Prostate gland (tissue), 2 donors: ENCODE measurements at regions not wholly inside any gene's neighbourhood (a gene's known extent, or its start where the extent isn't known, plus 50 kb on each side); places are given as distances from the start of the nearest gene placed in this dataset.

Experiments used
- CTCF ChIP-seq, 4 experiments: fragments of 200-600 bp in 2 of 4; fragments of 450-650 bp in 2 of 4; sonication (generic) in 2 of 4; IDR thresholded peaks; 1 replicate in 3 of 4; 2 replicates in 1 of 4; pipeline ENCODE4 v1.5.1; 2016 to 2019; ENCODE audit warnings: antibody characterized with exemption in 4 of 4, mild to moderate bottlenecking in 2 of 4, moderate library complexity in 2 of 4
- POLR2A ChIP-seq: fragments of 450-650 bp; IDR thresholded peaks from one replicate; pipeline ENCODE4 v1.6.1; 2016; ENCODE audit warnings: antibody characterized with exemption, mild to moderate bottlenecking
- POLR2AphosphoS5 ChIP-seq: sonication (generic); formaldehyde crosslinking; IDR thresholded peaks from one replicate; pipeline ENCODE4 v1.6.1; 2017; ENCODE audit warnings: antibody characterized with exemption

DNA sequence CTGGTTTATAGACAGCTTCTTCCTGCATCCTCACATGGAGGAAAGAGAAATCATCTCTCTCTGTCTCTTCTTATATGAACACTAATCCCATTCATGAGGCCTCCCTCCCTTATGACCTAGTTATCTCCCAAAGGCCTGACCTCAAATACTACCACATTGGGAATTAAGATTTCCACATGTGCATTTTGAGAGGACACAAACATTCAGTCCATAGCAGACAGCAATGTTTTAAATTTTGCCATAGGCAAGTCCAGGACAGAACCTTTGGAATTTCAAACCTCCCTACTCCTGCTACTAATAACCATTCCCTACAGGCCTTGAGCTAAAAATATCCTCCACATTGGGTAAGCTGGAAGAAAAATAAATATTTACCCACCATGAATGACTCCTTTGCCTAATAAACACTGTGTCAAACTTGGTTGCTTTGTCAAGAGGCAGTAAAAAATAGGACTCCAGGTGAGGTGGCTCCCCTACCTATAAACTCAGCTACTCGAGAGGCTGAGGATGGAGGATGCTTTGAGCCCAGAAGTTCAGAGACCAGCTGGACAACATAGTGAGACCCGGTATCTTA lies 113.7 kb downstream of the ZNF281 start:
- TF ChIP-seq POLR2A (no peak), CTCF (IDR thresholded peaks at IDR 0.05) (no peak), POLR2AphosphoS5 (no peak)
